Astrocyte (in vitro differentiated cells and primary cell): ENCODE measurements at regions not wholly inside any gene's neighbourhood (a gene's known extent, or its start where the extent isn't known, plus 50 kb on each side); places are given as distances from the start of the nearest gene placed in this dataset.

ENCODE experiments used
- CTCF ChIP-seq: IDR thresholded peaks from 2 replicates; pipeline ENCODE4 v1.5.1; 2011; ENCODE audit warnings: low read depth, mild to moderate bottlenecking, inconsistent platforms, low read length, moderate library complexity; ENCODE audit not compliant: insufficient read depth
- EZH2 ChIP-seq: IDR thresholded peaks from 2 replicates; pipeline ENCODE4 v1.6.1; 2012; ENCODE audit warnings: mild to moderate bottlenecking, low read length, inconsistent platforms; ENCODE audit not compliant: insufficient read depth

GRCh38 chr10:21052072-21052708 lies 155.1 kb upstream of the NEBL start:
- TF ChIP-seq CTCF (no peak), EZH2 (no peak)
